D721Med (cell line): ENCODE measurements at regions not wholly inside any gene's neighbourhood (a gene's known extent, or its start where the extent isn't known, plus 50 kb on each side); places are given as distances from the start of the nearest gene placed in this dataset.

ENCODE experiments used
- DNase-seq: peaks from one replicate; pipeline ENCODE4 v3.0.0; 2011; ENCODE audit warnings: low spot score; ENCODE audit not compliant: insufficient read length
- FAIRE-seq: peaks from 2 replicates; lab custom pipeline; 2011; peaks lifted over from hg19 to GRCh38; lab: Jason Lieb, UNC
- CTCF ChIP-seq: IDR thresholded peaks from 2 replicates; pipeline ENCODE4 v1.5.1; 2012; ENCODE audit warnings: mild to moderate bottlenecking, control low read depth; ENCODE audit not compliant: insufficient read depth; ENCODE audit errors: missing control alignments

DNA sequence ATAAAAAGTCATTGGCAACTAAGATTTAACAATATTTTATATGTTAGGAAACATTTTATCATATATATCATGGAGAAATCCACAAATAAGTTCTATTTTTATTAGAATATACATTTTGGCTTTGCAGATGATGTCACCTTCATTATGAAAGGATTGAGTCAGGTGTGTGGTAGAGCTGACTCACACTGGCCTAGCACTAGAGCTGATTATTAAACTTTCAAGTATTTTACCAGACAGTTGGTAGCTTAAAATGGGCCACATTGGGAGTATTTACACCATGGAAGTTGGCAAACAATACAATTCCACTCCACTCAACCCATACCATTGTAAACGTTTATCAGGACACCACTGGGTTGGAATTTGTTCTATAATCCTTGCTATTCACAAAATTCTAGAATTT is 1036.6 kb downstream of the TRHDE start:
- no peak for TF ChIP-seq CTCF
- no peak for DNase-seq
- FAIRE-seq = no peak

DNA sequence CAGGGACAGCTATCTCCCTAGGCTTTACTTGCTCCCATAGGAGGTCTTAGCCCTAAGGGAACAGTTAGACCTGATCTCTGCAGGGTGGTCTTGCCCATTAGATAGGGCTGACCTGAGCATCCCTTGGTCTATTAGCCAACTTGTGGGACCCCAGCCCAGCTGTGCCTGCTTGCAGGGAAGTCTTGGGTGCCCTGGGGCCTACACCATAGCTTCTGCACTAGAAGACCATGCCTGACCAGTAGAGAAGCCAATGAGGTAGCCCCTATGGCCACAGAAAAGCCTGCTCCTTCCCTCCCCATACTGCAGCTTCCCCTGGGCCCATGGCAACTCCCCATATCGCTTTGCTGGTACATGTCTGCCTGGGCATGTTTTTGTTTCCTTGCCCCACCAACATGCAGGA is 1049.1 kb downstream of the TRHDE start:
- TF ChIP-seq CTCF = no peak
- FAIRE-seq = no peak

GRCh38 chr12:73321776-73322175 is 1049.6 kb downstream of the TRHDE start:
- no peak for DNase-seq
- FAIRE-seq = no peak
- TF ChIP-seq CTCF = no peak

More for the DNA sequence above, 1049.1 kb downstream of the TRHDE start:
- DNase-seq = no peak

DNA sequence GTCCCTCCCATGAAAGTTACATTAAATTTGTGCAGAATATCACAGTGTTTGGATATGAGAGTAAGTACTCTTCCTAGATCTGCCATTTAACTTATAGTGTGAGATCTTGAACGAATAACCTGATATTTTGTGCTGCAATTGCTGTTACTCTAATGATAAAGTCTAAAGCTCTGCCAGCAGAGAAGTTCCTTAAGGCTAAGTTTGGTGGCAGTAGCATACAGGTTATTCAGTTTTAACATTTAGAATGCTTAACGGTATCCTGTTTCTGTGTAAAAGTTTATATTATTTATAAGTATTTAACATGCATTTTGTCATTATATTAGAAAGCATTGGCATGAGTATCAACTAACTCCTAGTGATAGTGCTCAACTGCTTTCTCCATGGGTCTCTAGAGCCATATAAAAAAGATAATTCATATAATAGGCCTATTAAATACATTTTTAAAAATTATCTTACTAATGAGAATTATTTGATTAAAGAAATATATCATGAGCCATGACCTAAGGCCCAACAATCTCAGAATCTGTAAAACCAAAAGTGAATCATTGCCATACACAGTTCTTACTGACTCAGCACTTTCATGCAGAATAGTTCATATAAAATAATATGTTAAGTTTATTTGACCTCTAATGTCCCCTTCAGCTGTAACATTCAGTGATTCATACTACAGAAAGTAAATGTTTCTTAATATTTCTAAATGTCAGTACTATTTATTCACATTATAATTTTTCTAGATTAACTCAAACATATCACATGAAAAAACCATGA is 1058.6 kb downstream of the TRHDE start:
- FAIRE-seq = no peak
- TF ChIP-seq CTCF = no peak
- DNase-seq = no peak

- no peak for DNase-seq
- no peak for FAIRE-seq
- TF ChIP-seq CTCF = no peak
These were observed 1069.5 kb downstream of the TRHDE start for GRCh38 chr12:73341559-73342247.

DNA sequence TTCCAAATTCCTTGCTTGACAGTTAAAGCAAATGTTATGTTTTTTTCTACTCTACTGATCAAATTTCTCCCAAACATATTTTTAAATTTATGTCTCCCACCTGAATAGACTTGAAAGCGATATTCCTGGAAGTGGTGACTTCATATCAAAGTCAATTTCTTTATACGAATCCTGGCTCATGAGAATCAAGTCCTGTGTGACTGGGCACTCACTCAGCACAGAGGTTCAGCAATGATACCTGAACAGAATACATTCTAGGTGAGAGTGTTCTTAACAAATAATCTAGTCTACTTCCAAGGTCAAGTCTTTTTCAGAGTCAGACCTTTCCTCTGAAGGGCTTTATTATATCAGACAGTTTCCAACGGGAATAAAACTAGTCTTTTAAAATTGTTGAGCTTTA is 1070.6 kb downstream of the TRHDE start:
- no peak for DNase-seq
- TF ChIP-seq CTCF = no peak
- no peak for FAIRE-seq

DNA sequence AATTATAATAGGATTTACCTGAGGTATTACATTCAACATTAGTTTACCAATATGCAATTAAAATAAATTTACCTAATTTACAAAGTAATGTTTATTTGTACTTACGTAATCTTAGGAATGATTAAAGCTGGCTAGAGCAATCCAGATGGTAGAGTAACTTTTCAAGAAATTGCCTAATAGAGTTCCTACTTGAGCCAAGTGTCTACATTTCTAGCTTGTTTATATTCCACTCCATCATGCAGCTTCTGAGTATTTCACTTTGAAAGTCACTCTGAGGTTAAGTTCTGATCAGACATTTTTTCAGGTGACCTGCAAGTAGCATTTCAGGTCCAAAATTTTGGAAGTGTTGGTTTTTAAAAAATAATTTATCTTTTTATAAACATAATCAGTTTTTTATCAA is 1080.7 kb downstream of the TRHDE start:
- no peak for TF ChIP-seq CTCF
- FAIRE-seq = no peak
- no peak for DNase-seq
